GM20431 (cell line): ENCODE measurements at regions not wholly inside any gene's neighbourhood (a gene's known extent, or its start where the extent isn't known, plus 50 kb on each side); places are given as distances from the start of the nearest gene placed in this dataset.
"Not testable (repeated sequence)": the region's sequence is repeated elsewhere in the genome, so short reads cannot be mapped to it uniquely, and the experiment has no call there.

Experiments used
- in situ Hi-C: fragments of 300-500 bp; cut with MseI, MboI; formaldehyde crosslinking; loops from one replicate; pipeline ENCODE4 v1.15.0; 2020; ENCODE audit warnings: low sequenced_read_pairs; ENCODE audit not compliant: unreplicated experiment

GRCh38 chr4:158122501-158122900 is 50.3 kb downstream of the GASK1B start:
- in situ Hi-C loops: no loop called here

DNA sequence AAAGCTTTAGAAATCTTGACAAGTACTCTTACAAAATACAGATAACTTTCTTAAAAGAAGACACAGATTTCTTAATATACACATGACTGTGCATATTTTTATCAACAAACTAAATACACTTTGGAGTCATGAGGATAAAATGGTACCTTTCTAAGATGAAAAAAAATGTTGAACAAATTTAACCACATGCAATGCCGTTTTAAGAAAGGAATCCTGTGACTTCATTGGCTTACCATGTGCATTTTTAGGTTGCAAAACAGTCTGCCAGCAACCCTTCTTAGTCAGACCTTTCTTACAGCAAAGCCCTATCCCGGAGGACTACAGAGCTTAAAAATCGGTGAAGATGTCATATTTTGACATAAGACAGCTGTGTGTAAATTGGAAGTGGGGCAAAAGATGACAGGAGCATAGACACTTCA is 51.7 kb downstream of the GASK1B start:
- in situ Hi-C loops: no loop called here

- in situ Hi-C loops: not testable (repeated sequence)
These were observed 52.1 kb downstream of the GASK1B start for GRCh38 chr4:158120645-158121151.

DNA sequence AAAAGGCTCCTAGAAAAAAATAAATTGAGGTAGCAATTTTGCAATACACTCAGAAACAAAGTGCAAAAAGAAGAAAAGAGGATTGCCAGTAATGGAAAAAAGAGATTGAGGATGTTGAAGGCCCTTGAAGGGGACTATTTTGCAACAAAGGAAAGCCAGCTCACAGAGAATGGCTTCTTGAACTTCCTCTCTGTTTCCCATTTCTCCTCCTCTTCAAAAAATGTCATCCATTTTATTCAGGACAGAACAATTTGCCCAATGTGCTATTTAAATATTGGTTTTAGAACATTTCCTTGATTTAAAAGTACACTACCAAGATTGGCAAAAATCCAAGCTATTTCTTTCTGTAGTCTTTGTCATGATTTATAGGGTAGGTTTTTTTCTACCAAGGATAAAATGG is 60.2 kb downstream of the GASK1B start:
- in situ Hi-C loops: no loop called here

- in situ Hi-C loops: no loop called here
These were observed 61.6 kb downstream of the GASK1B start for GRCh38 chr4:158111241-158111640.

GRCh38 chr4:158102904-158103303 is 69.9 kb downstream of the GASK1B start:
- in situ Hi-C loops: no loop called here

DNA sequence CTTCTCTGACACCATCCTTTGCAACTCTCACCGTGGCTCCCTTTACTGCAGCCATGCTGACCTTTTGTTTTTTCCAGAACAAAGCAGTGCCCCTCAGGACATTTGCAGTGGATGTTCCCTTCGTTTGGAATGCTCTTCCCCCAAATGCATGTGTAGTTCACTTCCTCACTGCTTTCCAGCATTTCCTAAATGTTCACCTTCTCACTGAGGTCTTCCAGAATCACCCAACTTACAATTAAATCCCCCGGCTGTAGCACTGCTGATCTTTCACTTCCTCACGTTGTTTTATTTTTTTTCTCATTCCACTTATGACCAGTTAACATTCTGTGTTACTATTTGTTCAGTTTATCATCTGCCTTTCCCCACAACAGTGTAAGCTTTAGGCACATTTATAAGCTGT is 73.1 kb downstream of the GASK1B start:
- in situ Hi-C loops: no loop called here

DNA sequence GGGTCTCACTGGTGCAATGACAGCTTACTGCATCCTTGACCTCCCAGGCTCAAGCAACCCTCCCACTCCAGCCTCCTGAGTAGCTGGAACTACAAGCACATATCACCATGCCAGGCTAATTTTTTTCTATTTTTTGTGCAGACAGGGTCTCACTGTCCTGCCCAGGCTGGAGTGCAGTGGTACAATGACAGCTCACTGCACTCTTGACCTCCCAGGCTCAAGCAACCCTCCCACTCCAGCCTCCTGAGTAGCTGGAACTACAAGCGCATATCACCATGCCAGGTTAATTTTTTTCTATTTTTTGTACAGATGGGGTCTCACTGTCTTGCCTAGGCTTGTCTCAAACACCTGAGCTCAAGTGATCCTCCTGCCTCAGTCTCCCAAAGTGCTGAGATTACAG is 74.0 kb downstream of the GASK1B start:
- in situ Hi-C loops: no loop called here

DNA sequence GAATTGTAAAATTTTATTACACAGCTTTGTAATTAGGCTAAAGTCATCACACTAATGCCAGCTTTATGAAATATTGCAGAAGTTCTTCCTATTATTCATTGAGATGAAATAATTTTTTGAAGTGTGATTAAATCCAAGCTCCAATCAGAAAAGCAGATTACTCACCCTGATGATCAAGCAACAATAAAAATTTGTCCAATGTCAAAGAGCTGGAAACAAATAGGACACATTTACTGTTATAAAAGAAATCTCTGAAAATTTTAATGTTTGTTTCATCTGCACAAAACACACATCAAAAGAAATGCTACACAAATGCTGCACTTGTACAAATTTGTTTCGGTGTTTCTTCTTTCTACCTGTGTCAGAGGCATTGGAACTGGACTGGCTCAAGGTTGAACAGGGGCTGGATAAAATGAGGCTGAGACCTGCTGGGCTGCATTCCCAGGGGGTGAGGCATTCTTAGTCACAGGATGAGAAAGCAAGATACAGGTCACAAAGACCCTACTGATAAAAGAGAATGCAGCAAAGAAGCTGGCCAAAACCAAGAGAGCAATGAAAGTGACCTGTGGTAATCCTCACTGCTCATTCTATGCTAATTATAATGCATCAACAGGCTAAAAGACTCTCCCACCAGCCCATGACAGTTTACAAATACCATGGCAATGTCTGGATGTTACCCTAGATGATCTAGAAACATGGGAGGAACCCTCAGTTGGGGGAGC is 78.3 kb downstream of the GASK1B start:
- in situ Hi-C loops: no loop called here

GRCh38 chr4:158090323-158090722 is 82.5 kb downstream of the GASK1B start:
- in situ Hi-C loops: no loop called here

DNA sequence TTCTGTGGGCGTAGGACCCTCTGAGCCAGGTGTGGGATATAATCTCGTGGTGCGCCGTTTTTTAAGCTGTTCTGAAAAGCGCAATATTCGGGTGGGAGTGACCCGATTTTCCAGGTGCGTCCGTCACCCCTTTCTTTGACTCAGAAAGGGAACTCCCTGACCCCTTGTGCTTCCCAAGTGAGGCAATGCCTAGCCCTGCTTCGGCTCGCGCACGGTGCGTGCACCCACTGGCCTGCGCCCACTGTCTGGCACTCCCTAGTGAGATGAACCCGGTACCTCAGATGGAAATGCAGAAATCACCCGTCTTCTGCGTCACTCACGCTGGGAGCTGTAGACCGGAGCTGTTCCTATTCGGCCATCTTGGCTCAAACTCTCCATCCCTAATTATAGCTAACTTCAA is 82.9 kb downstream of the GASK1B start:
- in situ Hi-C loops: not testable (repeated sequence)

DNA sequence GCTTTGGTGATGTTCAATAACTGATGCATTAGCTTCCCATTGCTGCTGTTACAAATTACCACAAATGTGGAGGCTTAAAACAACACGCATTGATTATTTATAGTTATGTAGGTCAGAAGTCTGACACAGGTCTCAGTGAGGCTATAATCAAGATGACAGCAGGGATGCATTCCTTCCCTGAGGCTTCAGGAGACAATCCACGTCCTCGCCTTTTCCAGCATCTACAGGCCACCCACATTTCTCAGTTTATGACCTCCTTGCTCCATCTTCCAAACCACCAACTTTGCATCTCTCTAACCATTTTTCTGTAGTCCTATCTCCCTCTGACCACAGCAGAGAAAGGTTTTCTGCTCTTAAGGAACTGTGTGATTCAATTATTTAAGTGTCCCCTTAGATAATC is 92.5 kb downstream of the GASK1B start:
- in situ Hi-C loops: no loop called here

DNA sequence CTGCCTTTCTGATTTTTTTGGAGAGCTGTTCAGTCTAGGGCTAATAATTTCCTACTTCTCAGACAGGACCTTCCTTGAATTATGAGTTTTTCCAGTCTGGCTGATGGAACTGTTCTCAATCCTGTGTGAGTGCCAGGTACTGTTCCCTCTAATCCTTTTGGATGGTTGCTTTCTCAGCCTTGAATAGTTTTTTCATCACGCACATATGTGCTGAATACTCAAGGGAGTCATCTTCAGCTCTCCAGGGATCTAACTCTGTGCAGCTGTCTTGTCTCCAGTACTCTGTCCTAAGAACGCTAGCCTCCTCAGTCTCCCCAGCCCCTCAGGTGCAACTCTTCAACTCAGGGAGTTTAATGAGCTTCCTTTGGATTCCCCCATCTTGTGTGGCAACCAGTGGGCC is 93.2 kb downstream of the GASK1B start:
- in situ Hi-C loops: no loop called here

GRCh38 chr4:158077835-158078234 is 95.0 kb downstream of the GASK1B start:
- in situ Hi-C loops: no loop called here

- in situ Hi-C loops: no loop called here
These were observed 98.0 kb downstream of the GASK1B start for GRCh38 chr4:158074851-158075250.

- in situ Hi-C loops: no loop called here
These were observed 100.9 kb downstream of the GASK1B start for GRCh38 chr4:158071931-158072330.

GRCh38 chr4:158068068-158068467 is 104.8 kb downstream of the GASK1B start:
- in situ Hi-C loops: no loop called here

DNA sequence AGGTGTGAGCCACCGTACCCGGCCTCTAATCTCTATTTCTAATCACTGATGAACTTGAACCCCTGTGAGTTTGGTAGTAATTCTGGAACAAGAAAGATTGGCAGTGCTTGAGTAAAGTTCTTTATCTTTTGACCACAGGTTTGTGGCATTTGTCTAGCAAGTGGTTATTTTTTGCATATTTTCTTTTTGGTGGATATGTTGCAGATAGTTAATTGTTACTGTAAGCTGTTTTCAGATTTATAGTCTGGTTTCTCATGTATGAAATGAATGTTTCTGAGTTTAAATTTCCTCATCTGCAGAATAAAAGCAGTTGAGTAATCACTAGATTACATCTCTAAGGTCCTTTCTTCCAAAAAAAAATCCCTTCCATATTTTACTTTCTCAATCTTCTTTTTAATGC is 105.2 kb downstream of the GASK1B start:
- in situ Hi-C loops: no loop called here

GRCh38 chr4:158065603-158066002 is 107.2 kb downstream of the GASK1B start:
- in situ Hi-C loops: no loop called here

DNA sequence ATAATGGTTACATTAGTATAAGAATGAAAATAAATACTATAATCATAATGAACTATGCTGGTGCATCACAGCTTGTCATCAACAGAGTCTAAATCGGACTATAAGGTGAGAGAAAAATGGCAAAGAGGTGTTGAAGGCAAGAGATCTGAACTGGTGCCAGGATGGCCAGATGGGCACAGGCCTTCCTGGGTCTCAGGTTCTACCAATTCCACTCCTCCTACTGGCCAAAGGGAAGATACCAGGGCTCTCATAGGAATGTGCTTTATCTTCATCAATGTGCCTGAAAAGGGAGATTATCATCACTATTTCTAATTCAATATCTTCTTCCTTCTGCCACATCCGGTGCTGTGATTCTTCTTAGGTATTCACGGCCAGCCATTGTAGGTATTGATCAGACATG is 107.6 kb downstream of the GASK1B start:
- in situ Hi-C loops: no loop called here

- in situ Hi-C loops: no loop called here
These were observed 116.1 kb downstream of the GASK1B start for GRCh38 chr4:158056689-158057245.

GRCh38 chr4:158055668-158056067 is 117.2 kb downstream of the GASK1B start:
- in situ Hi-C loops: no loop called here
